Subcutaneous abdominal adipose tissue (tissue), 5 donors: ENCODE measurements at regions not wholly inside any gene's neighbourhood (a gene's known extent, or its start where the extent isn't known, plus 50 kb on each side); places are given as distances from the start of the nearest gene placed in this dataset.

Source experiments
- H3K27ac ChIP-seq: one replicate; pipeline ENCODE4 v1.7.0; 2013; ENCODE audit warnings: low read depth, mild to moderate bottlenecking, inconsistent platforms, low read length, moderate library complexity
- H3K27me3 ChIP-seq, 5 donors: one replicate each; pipeline ENCODE4 v1.7.0; 2013; ENCODE audit warnings: low read length in 5 of 5, inconsistent platforms in 1 of 5; ENCODE audit not compliant: control insufficient read depth in 5 of 5, insufficient read depth in 4 of 5
- H3K36me3 ChIP-seq, 5 donors: one replicate each; pipeline ENCODE4 v1.7.0; 2013; ENCODE audit warnings: low read length in 5 of 5; ENCODE audit not compliant: control insufficient read depth in 5 of 5, insufficient read depth in 5 of 5
- H3K4me1 ChIP-seq, 5 donors: one replicate each; pipeline ENCODE4 v1.7.0; 2013; ENCODE audit warnings: low read length in 5 of 5, mild to moderate bottlenecking in 3 of 5, moderate library complexity in 1 of 5; ENCODE audit not compliant: control insufficient read depth in 5 of 5, insufficient read depth in 5 of 5
- H3K4me3 ChIP-seq, 5 donors: one replicate each; pipeline ENCODE4 v1.7.0; 2013; ENCODE audit warnings: low read length in 5 of 5, low read depth in 1 of 5
- H3K9ac ChIP-seq, 5 donors: one replicate each; pipeline ENCODE4 v1.7.0; 2013; ENCODE audit warnings: low read length in 5 of 5, mild to moderate bottlenecking in 4 of 5, moderate library complexity in 3 of 5
- H3K9me3 ChIP-seq, 5 donors: one replicate each; pipeline ENCODE4 v1.7.0; 2013; ENCODE audit warnings: low read length in 5 of 5; ENCODE audit not compliant: control insufficient read depth in 5 of 5
- donor health status: healthy.
- donor health status: healthy.
- donor health status: healthy.
- donor health status: healthy.
- donor health status: healthy.

- Histone ChIP-seq H3K36me3 (no peaks in the 10 kb centered on the region), H3K4me1 (peaks cover 0 to 10% (median 0%) of the 10 kb centered on the region in 5 donors), H3K9me3 (no peaks in the 10 kb centered on the region), H3K9ac (no peak overlapping the region), H3K27ac (no peak overlapping the region), H3K4me3 (no peak overlapping the region), H3K27me3 (no peaks in the 10 kb centered on the region)
These were observed 135.7 kb downstream of the C11orf91 start for GRCh38 chr11:33564856-33565453.

- no peaks in the 10 kb centered on the region for H3K9me3 ChIP-seq
- peaks cover 0 to 10% (median 0%) of the 10 kb centered on the region in 5 donors for H3K4me1 ChIP-seq
- no peaks in the 10 kb centered on the region for H3K27me3 ChIP-seq
- no peak overlapping the region for H3K9ac ChIP-seq
- H3K36me3 ChIP-seq: no peaks in the 10 kb centered on the region
- no peak overlapping the region for H3K27ac ChIP-seq
- no peak overlapping the region for H3K4me3 ChIP-seq
These were observed 139.9 kb downstream of the C11orf91 start for GRCh38 chr11:33560729-33561128.

GRCh38 chr11:33559567-33559966 is 141.1 kb downstream of the C11orf91 start:
- Histone ChIP-seq H3K36me3 (no peaks in the 10 kb centered on the region), H3K4me1 (peaks cover 0 to 10% (median 0%) of the 10 kb centered on the region in 5 donors), H3K9ac (no peak overlapping the region), H3K4me3 (no peak overlapping the region), H3K9me3 (no peaks in the 10 kb centered on the region), H3K27ac (no peak overlapping the region), H3K27me3 (no peaks in the 10 kb centered on the region)

- Histone ChIP-seq H3K27me3 (peaks cover 0 to 2% (median 0%) of the 10 kb centered on the region in 5 donors), H3K4me3 (no peak overlapping the region), H3K9me3 (no peaks in the 10 kb centered on the region), H3K27ac (no peak overlapping the region), H3K36me3 (no peaks in the 10 kb centered on the region), H3K4me1 (no peaks in the 10 kb centered on the region), H3K9ac (no peak overlapping the region)
These were observed 142.5 kb downstream of the C11orf91 start for GRCh38 chr11:33558097-33558496.

GRCh38 chr11:33557201-33557600 is 143.4 kb downstream of the C11orf91 start:
- Histone ChIP-seq H3K4me3 (no peak overlapping the region), H3K4me1 (no peaks in the 10 kb centered on the region)

GRCh38 chr11:33554219-33554618 is 146.4 kb downstream of the C11orf91 start:
- peaks cover 0 to 3% (median 0%) of the 10 kb centered on the region in 5 donors for H3K27me3 ChIP-seq
- H3K4me1 ChIP-seq: no peaks in the 10 kb centered on the region
- H3K9ac ChIP-seq: no peak overlapping the region

More at GRCh38 chr11:33557201-33557600, 143.4 kb downstream of the C11orf91 start:
- peaks cover 0 to 2% (median 0%) of the 10 kb centered on the region in 5 donors for H3K27me3 ChIP-seq
- no peaks in the 10 kb centered on the region for H3K36me3 ChIP-seq
- H3K9ac ChIP-seq: no peak overlapping the region
- no peak overlapping the region for H3K27ac ChIP-seq
- H3K9me3 ChIP-seq: no peaks in the 10 kb centered on the region

GRCh38 chr11:33553486-33553885 is 147.1 kb downstream of the C11orf91 start:
- Histone ChIP-seq H3K27ac (no peak overlapping the region), H3K36me3 (no peaks in the 10 kb centered on the region), H3K27me3 (peaks cover 0 to 3% (median 0%) of the 10 kb centered on the region in 5 donors), H3K4me3 (no peak overlapping the region), H3K4me1 (no peaks in the 10 kb centered on the region), H3K9me3 (no peaks in the 10 kb centered on the region), H3K9ac (no peak overlapping the region)

More at GRCh38 chr11:33554219-33554618, 146.4 kb downstream of the C11orf91 start:
- H3K4me3 ChIP-seq: no peak overlapping the region
- no peaks in the 10 kb centered on the region for H3K36me3 ChIP-seq
- H3K9me3 ChIP-seq: no peaks in the 10 kb centered on the region
- no peak overlapping the region for H3K27ac ChIP-seq

GRCh38 chr11:33552756-33553155 is 147.9 kb downstream of the C11orf91 start:
- H3K27ac ChIP-seq: no peak overlapping the region
- no peaks in the 10 kb centered on the region for H3K9me3 ChIP-seq
- peaks cover 0 to 3% (median 0%) of the 10 kb centered on the region in 5 donors for H3K27me3 ChIP-seq
- no peaks in the 10 kb centered on the region for H3K36me3 ChIP-seq
- no peak overlapping the region for H3K4me3 ChIP-seq
- H3K4me1 ChIP-seq: no peaks in the 10 kb centered on the region
- H3K9ac ChIP-seq: no peak overlapping the region

- Histone ChIP-seq H3K27ac (no peak overlapping the region), H3K36me3 (no peaks in the 10 kb centered on the region), H3K9ac (no peak overlapping the region), H3K4me1 (no peaks in the 10 kb centered on the region), H3K4me3 (no peak overlapping the region), H3K27me3 (peaks cover 0 to 3% (median 0%) of the 10 kb centered on the region in 5 donors), H3K9me3 (no peaks in the 10 kb centered on the region)
These were observed 149.6 kb downstream of the C11orf91 start for GRCh38 chr11:33551051-33551450.

GRCh38 chr11:33549483-33549882 is 151.1 kb downstream of the C11orf91 start:
- Histone ChIP-seq H3K4me1 (no peaks in the 10 kb centered on the region), H3K9me3 (no peaks in the 10 kb centered on the region), H3K27ac (no peak overlapping the region), H3K4me3 (no peak overlapping the region), H3K9ac (no peak overlapping the region), H3K36me3 (no peaks in the 10 kb centered on the region), H3K27me3 (peaks cover 0 to 3% (median 0%) of the 10 kb centered on the region in 5 donors)
